HUES6 (cell line): ENCODE measurements at regions not wholly inside any gene's neighbourhood (a gene's known extent, or its start where the extent isn't known, plus 50 kb on each side); places are given as distances from the start of the nearest gene placed in this dataset.

ENCODE experiments used
- H3K27ac ChIP-seq: 2 replicates; pipeline ENCODE4 v1.7.0; 2013; ENCODE audit warnings: low read depth, mild to moderate bottlenecking, low read length, inconsistent platforms
- H3K27me3 ChIP-seq: 2 replicates; pipeline ENCODE4 v1.6.1; 2013; ENCODE audit warnings: low read length; ENCODE audit not compliant: control insufficient read depth, insufficient read depth
- H3K36me3 ChIP-seq: 2 replicates; pipeline ENCODE4 v1.6.1; 2013; ENCODE audit warnings: low read length; ENCODE audit not compliant: control insufficient read depth, insufficient read depth
- H3K4me1 ChIP-seq: 2 replicates; pipeline ENCODE4 v1.6.1; 2013; ENCODE audit warnings: low read length; ENCODE audit not compliant: control insufficient read depth, insufficient read depth
- H3K4me3 ChIP-seq: 2 replicates; pipeline ENCODE4 v1.5.1; 2013; ENCODE audit warnings: low read depth, low read length
- H3K9ac ChIP-seq: one replicate; pipeline ENCODE4 v1.6.1; 2013; ENCODE audit warnings: mild to moderate bottlenecking, low read length
- H3K9me3 ChIP-seq: 2 replicates; pipeline ENCODE4 v1.6.1; 2013; ENCODE audit warnings: low read depth, low read length; ENCODE audit not compliant: control insufficient read depth, insufficient read depth

GRCh38 chr1:102757363-102757762 lies 351.0 kb downstream of the COL11A1 start:
- Histone ChIP-seq H3K4me1 (no peaks in the 10 kb centered on the region), H3K27me3 (no peaks in the 10 kb centered on the region), H3K9ac (no peak overlapping the region), H3K9me3 (no peaks in the 10 kb centered on the region), H3K4me3 (no peak overlapping the region), H3K36me3 (no peaks in the 10 kb centered on the region), H3K27ac (no peak overlapping the region)

- no peaks in the 10 kb centered on the region for H3K27me3 ChIP-seq
- H3K9ac ChIP-seq: no peak overlapping the region
- no peak overlapping the region for H3K4me3 ChIP-seq
- no peaks in the 10 kb centered on the region for H3K9me3 ChIP-seq
- no peaks in the 10 kb centered on the region for H3K36me3 ChIP-seq
- H3K27ac ChIP-seq: no peak overlapping the region
- H3K4me1 ChIP-seq: no peaks in the 10 kb centered on the region
These were observed 357.2 kb downstream of the COL11A1 start for GRCh38 chr1:102751111-102751510.

GRCh38 chr1:102742426-102742825 lies 365.9 kb downstream of the COL11A1 start:
- Histone ChIP-seq H3K27me3 (no peaks in the 10 kb centered on the region), H3K27ac (no peak overlapping the region), H3K36me3 (no peaks in the 10 kb centered on the region), H3K4me3 (no peak overlapping the region), H3K9me3 (0 out of 2 replicates have a peak, but pooled peaks cover 3% of the 10 kb centered on the region), H3K9ac (no peak overlapping the region), H3K4me1 (no peaks in the 10 kb centered on the region)

GRCh38 chr1:102733491-102734236 lies 374.7 kb downstream of the COL11A1 start:
- Histone ChIP-seq H3K27me3 (no peaks in the 10 kb centered on the region), H3K9ac (no peak overlapping the region), H3K9me3 (no peaks in the 10 kb centered on the region), H3K4me3 (no peak overlapping the region), H3K4me1 (no peaks in the 10 kb centered on the region), H3K36me3 (no peaks in the 10 kb centered on the region), H3K27ac (no peak overlapping the region)

- H3K36me3 ChIP-seq: no peaks in the 10 kb centered on the region
These were observed 375.4 kb downstream of the COL11A1 start for GRCh38 chr1:102732927-102733326.

GRCh38 chr1:102726417-102726816 lies 381.9 kb downstream of the COL11A1 start:
- Histone ChIP-seq H3K4me1 (no peaks in the 10 kb centered on the region), H3K36me3 (no peaks in the 10 kb centered on the region), H3K4me3 (no peak overlapping the region), H3K27me3 (no peaks in the 10 kb centered on the region), H3K9ac (no peak overlapping the region), H3K9me3 (no peaks in the 10 kb centered on the region), H3K27ac (no peak overlapping the region)

More at GRCh38 chr1:102732927-102733326, 375.4 kb downstream of the COL11A1 start:
- Histone ChIP-seq H3K4me1 (no peaks in the 10 kb centered on the region), H3K9ac (no peak overlapping the region), H3K27me3 (no peaks in the 10 kb centered on the region), H3K4me3 (no peak overlapping the region), H3K9me3 (no peaks in the 10 kb centered on the region), H3K27ac (no peak overlapping the region)

- no peak overlapping the region for H3K27ac ChIP-seq
- H3K27me3 ChIP-seq: no peaks in the 10 kb centered on the region
- no peaks in the 10 kb centered on the region for H3K9me3 ChIP-seq
- H3K4me3 ChIP-seq: no peak overlapping the region
- no peaks in the 10 kb centered on the region for H3K36me3 ChIP-seq
- no peaks in the 10 kb centered on the region for H3K4me1 ChIP-seq
- no peak overlapping the region for H3K9ac ChIP-seq
These were observed 383.6 kb downstream of the COL11A1 start for GRCh38 chr1:102724741-102725140.

GRCh38 chr1:102715150-102715549 lies 393.2 kb downstream of the COL11A1 start:
- Histone ChIP-seq H3K4me1 (no peaks in the 10 kb centered on the region), H3K9ac (no peak overlapping the region), H3K27ac (no peak overlapping the region), H3K9me3 (no peaks in the 10 kb centered on the region), H3K27me3 (no peaks in the 10 kb centered on the region), H3K36me3 (no peaks in the 10 kb centered on the region), H3K4me3 (no peak overlapping the region)

- no peak overlapping the region for H3K4me3 ChIP-seq
- H3K27ac ChIP-seq: no peak overlapping the region
- H3K27me3 ChIP-seq: no peaks in the 10 kb centered on the region
- H3K36me3 ChIP-seq: no peaks in the 10 kb centered on the region
- H3K9ac ChIP-seq: no peak overlapping the region
- H3K9me3 ChIP-seq: no peaks in the 10 kb centered on the region
- H3K4me1 ChIP-seq: peaks cover 4% of the 10 kb centered on the region; the same call in 1 of the 2 replicates
These were observed 408.8 kb downstream of the COL11A1 start for GRCh38 chr1:102699524-102699923.

GRCh38 chr1:102693345-102693744 lies 415.0 kb downstream of the COL11A1 start:
- Histone ChIP-seq H3K9ac (no peak overlapping the region), H3K4me1 (peaks cover 4% of the 10 kb centered on the region; the same call in 1 of the 2 replicates), H3K27me3 (no peaks in the 10 kb centered on the region), H3K36me3 (no peaks in the 10 kb centered on the region), H3K4me3 (no peak overlapping the region), H3K27ac (no peak overlapping the region), H3K9me3 (peaks cover 12% of the 10 kb centered on the region)

- H3K27ac ChIP-seq: no peak overlapping the region
- H3K9ac ChIP-seq: no peak overlapping the region
- no peak overlapping the region for H3K4me3 ChIP-seq
- H3K4me1 ChIP-seq: no peaks in the 10 kb centered on the region
- H3K9me3 ChIP-seq: peaks cover 12% of the 10 kb centered on the region
- H3K27me3 ChIP-seq: no peaks in the 10 kb centered on the region
- H3K36me3 ChIP-seq: no peaks in the 10 kb centered on the region
These were observed 416.7 kb downstream of the COL11A1 start for GRCh38 chr1:102691592-102692090.
